GM12878 (cell line): ENCODE measurements at regions not wholly inside any gene's neighbourhood (a gene's known extent, or its start where the extent isn't known, plus 50 kb on each side); places are given as distances from the start of the nearest gene placed in this dataset.

ENCODE experiments used
- ATAC-seq: fragments of 200-7000 bp; cut with Tn5 transposase; 3 replicates; pipeline ENCODE4 v1.9.1; 2020; ENCODE audit warnings: mild to moderate bottlenecking, moderate library complexity
- BruUV-seq: library from RNA; stranded (reverse); fragments of 400-500 nt; replicated peaks from 2 replicates; lab custom pipeline; 2021; lab: Mats Ljungman, UMichigan
- CTCF ChIA-PET: fragments of 300-600 bp; sonication (Branson Sonifier 250); formaldehyde crosslinking; extraction: SDS; loops from one replicate; lab custom pipeline; 2021; ENCODE audit warnings: inconsistent platforms; lab: Yijun Ruan, JAX
- POLR2A ChIA-PET: fragments of 350-600 bp; formaldehyde crosslinking; extraction: SDS; loops from one replicate; lab custom pipeline; 2021; ENCODE audit warnings: inconsistent platforms; lab: Charles Lee
- RAD21 ChIA-PET: fragments of 300-600 bp; sonication (Branson Sonifier 250); formaldehyde crosslinking; loops from one replicate; lab custom pipeline; 2023; ENCODE audit warnings: antibody characterized with exemption; ENCODE audit not compliant: unreplicated experiment; lab: Charles Lee
- SMC1A ChIA-PET: fragments of 300-600 bp; sonication (Branson Sonifier 250); formaldehyde crosslinking; loops from one replicate; lab custom pipeline; 2023; ENCODE audit not compliant: unreplicated experiment, uncharacterized antibody; lab: Charles Lee
- DNase-seq: peaks from one replicate; pipeline ENCODE4 v3.0.0-alpha.2; 2011; ENCODE audit warnings: low read depth, low spot score
- FAIRE-seq: peaks from 3 replicates; lab custom pipeline; 2011; peaks lifted over from hg19 to GRCh38; lab: Jason Lieb, UNC
- H2AFZ ChIP-seq: 2 replicates; pipeline ENCODE4 v1.6.0; 2011; ENCODE audit warnings: low read depth, low read length, control low read depth; ENCODE audit not compliant: control insufficient read depth
- H3K27ac ChIP-seq: 2 replicates; pipeline ENCODE4 v1.5.1; 2011; ENCODE audit warnings: control low read depth; ENCODE audit not compliant: control insufficient read depth, insufficient read depth
- H3K27me3 ChIP-seq, 2 experiments: replicated peaks in 1 of 2; 2 replicates each; pipeline versions ENCODE4 v1.6.0 to v1.6.1; 2011; ENCODE audit warnings: low read length in 1 of 2; ENCODE audit not compliant: control insufficient read depth in 2 of 2, insufficient read depth in 2 of 2
- H3K36me3 ChIP-seq, 2 experiments: 2 replicates each; pipeline ENCODE4 v1.5.1; 2011; ENCODE audit warnings: low read length in 1 of 2; ENCODE audit not compliant: control insufficient read depth in 2 of 2, insufficient read depth in 2 of 2
- H3K4me1 ChIP-seq: 2 replicates; pipeline ENCODE4 v1.6.1; 2011; ENCODE audit warnings: mild to moderate bottlenecking, low read length, moderate library complexity, mixed read lengths; ENCODE audit not compliant: control insufficient read depth, insufficient read depth
- H3K4me2 ChIP-seq: 2 replicates; pipeline ENCODE4 v1.6.0; 2011; ENCODE audit warnings: control low read depth; ENCODE audit not compliant: control insufficient read depth, insufficient read depth
- H3K4me3 ChIP-seq: fragments of 200-600 bp; sonication (generic); 2 replicates; pipeline ENCODE4 v1.5.1; 2016
- H3K79me2 ChIP-seq: 2 replicates; pipeline ENCODE4 v1.6.0; 2011; ENCODE audit warnings: low read length; ENCODE audit not compliant: control insufficient read depth, insufficient read depth
- H3K9ac ChIP-seq: 2 replicates; pipeline ENCODE4 v1.8.0; 2011; ENCODE audit warnings: low read length, control low read depth, mixed read lengths; ENCODE audit not compliant: control insufficient read depth, insufficient read depth
- H3K9me3 ChIP-seq: replicated peaks from 3 replicates; pipeline ENCODE4 v1.5.1; 2011; ENCODE audit warnings: mild to moderate bottlenecking, low read length; ENCODE audit not compliant: control insufficient read depth, insufficient read depth
- H4K20me1 ChIP-seq: 2 replicates; pipeline ENCODE4 v1.6.0; 2011; ENCODE audit not compliant: control insufficient read depth, insufficient read depth
- ATF3 ChIP-seq: IDR thresholded peaks from 2 replicates; pipeline ENCODE4 v1.6.1; 2011; ENCODE audit warnings: low read depth, mild to moderate bottlenecking, low read length, moderate library complexity, borderline replicate concordance; ENCODE audit errors: extremely low read depth
- BCL3 ChIP-seq: IDR thresholded peaks from 2 replicates; pipeline ENCODE4 v1.6.1; 2011; ENCODE audit warnings: borderline replicate concordance, low read depth, mild to moderate bottlenecking, moderate library complexity, low read length; ENCODE audit not compliant: insufficient read depth, poor library complexity, severe bottlenecking
- IKZF1 ChIP-seq: fragments of 450-650 bp; conservative IDR thresholded peaks from 2 replicates; pipeline ENCODE4 v1.6.1; 2017; ENCODE audit warnings: antibody characterized with exemption, mild to moderate bottlenecking
- NFYA ChIP-seq: IDR thresholded peaks from 2 replicates; pipeline ENCODE4 v1.6.1; 2011; ENCODE audit warnings: low read depth, mild to moderate bottlenecking, low read length, improper control_type of control experiment, borderline replicate concordance
- NR2F1 ChIP-seq: fragments of 450-650 bp; conservative IDR thresholded peaks from 2 replicates; pipeline ENCODE4 v1.6.1; 2017; ENCODE audit warnings: mild to moderate bottlenecking
- PKNOX1 ChIP-seq: fragments of 450-650 bp; IDR thresholded peaks from 2 replicates; pipeline ENCODE4 v1.6.1; 2016; ENCODE audit warnings: mild to moderate bottlenecking
- PRDM15 ChIP-seq: fragments of 450-650 bp; formaldehyde crosslinking; IDR thresholded peaks from 2 replicates; pipeline ENCODE4 v1.4.0; 2020; ENCODE audit warnings: mild to moderate bottlenecking, moderate library complexity
- RELB ChIP-seq: fragments of 450-650 bp; IDR thresholded peaks from 2 replicates; pipeline ENCODE4 v1.6.1; 2017; ENCODE audit warnings: low read depth, mild to moderate bottlenecking, moderate library complexity
- USF1 ChIP-seq: IDR thresholded peaks from 2 replicates; pipeline ENCODE4 v1.6.1; 2011; ENCODE audit warnings: borderline replicate concordance, low read depth, mild to moderate bottlenecking, moderate library complexity, mixed read lengths, low read length; ENCODE audit not compliant: insufficient read depth; ENCODE audit errors: extremely low read length
- YY1 ChIP-seq: IDR thresholded peaks from 2 replicates; pipeline ENCODE4 v1.6.1; 2011; ENCODE audit warnings: low read depth, mild to moderate bottlenecking, low read length
- WGBS: methylation state at CpG from one replicate; pipeline ENCODE4 v1.1.6; 2016; ENCODE audit warnings: low lambda C conversion rate; ENCODE audit not compliant: insufficient replicate concordance, insufficient coverage; ENCODE audit errors: missing lambda C conversion rate; 5-methylcytosine and 5-hydroxymethylcytosine counted together
- in situ Hi-C: fragments of 300-500 bp; cut with MboI; formaldehyde crosslinking; loops from 9 replicates; pipeline ENCODE4 v1.14.3; 2018; ENCODE audit warnings: mixed read lengths
- intact Hi-C: fragments of 100-400 bp; cut with micrococcal nuclease; formaldehyde crosslinking; loops from one replicate; pipeline ENCODE4 v1.14.2; 2022; ENCODE audit not compliant: unreplicated experiment

GRCh38 chr4:12200226-12200625, 771.5 kb upstream of the HS3ST1 start (continued):
- TF ChIP-seq BCL3 = no peak
- no peak for TF ChIP-seq RELB
- TF ChIP-seq USF1 = no peak
- TF ChIP-seq PKNOX1 = no peak
- TF ChIP-seq IKZF1 = no peak

GRCh38 chr4:12186526-12186925, 757.8 kb upstream of the HS3ST1 start:
- in situ Hi-C loops (no loop called here), intact Hi-C loops (no loop called here)
- 0% methylated on average over 2 of the region's 2 CpGs for WGBS
- DNase-seq = no peak
- Histone ChIP-seq H2AFZ (no peak overlapping the region), H3K4me2 (no peak overlapping the region), H3K27ac (no peak overlapping the region), H3K9me3 (no peaks in the 10 kb centered on the region), H3K36me3 (no peaks in the 10 kb centered on the region), H3K9ac (no peak overlapping the region), H3K4me3 (no peak overlapping the region), H4K20me1 (no peaks in the 10 kb centered on the region), H3K79me2 (no peaks in the 10 kb centered on the region), H3K4me1 (no peaks in the 10 kb centered on the region), H3K27me3 (no peaks in the 10 kb centered on the region)
- ChIA-PET SMC1A (no interaction called here), POLR2A (no interaction called here), RAD21 (no interaction called here), CTCF (no interaction called here)
- no peak for FAIRE-seq
- no TSS peak for BruUV-seq
- ATAC-seq = no peak
- TF ChIP-seq NFYA = no peak
- no peak for TF ChIP-seq ATF3
- TF ChIP-seq NR2F1 = no peak
- no peak for TF ChIP-seq PRDM15 (CRISPR knock-in tag)
- TF ChIP-seq YY1 = no peak
- no peak for TF ChIP-seq RELB
